ENCODE measurements at regions not wholly inside any gene's neighbourhood (a gene's known extent, or its start where the extent isn't known, plus 50 kb on each side); places are given as distances from the start of the nearest gene placed in this dataset.
A peak's percentile ranks its signal among the peaks of the same experiment; 100 is the strongest.
"Not testable (repeated sequence)": the region's sequence is repeated elsewhere in the genome, so short reads cannot be mapped to it uniquely, and the experiment has no call there.

DNA sequence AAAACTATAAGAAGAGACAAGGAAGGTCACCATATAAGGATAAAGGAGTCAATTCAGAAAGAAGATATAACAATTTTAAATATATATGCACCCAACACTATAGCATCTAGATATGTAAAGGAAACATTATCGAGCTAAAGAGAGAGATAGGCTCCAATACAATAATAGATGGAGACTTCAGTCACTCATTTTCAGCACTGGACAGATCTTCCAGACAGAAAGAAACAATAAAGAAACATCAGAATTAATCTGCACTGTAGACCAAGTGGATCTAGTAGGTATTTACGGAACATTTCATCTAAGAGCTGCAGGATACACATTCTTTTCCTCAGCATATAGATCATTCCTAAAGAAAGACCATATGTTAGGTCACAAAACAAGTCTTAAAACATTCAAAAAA is 463.5 kb downstream of the KCTD16 start:
- TF ChIP-seq POLR2A (IDR thresholded peaks at IDR 0.05) (no peak), EP300 (IDR thresholded peaks at IDR 0.05) (no peak), POLR2AphosphoS5 (IDR thresholded peaks at IDR 0.05) (no peak), CTCF (IDR thresholded peaks at IDR 0.05) (no peak)
- intact Hi-C loops (cut with DNase I; ENCODE audit: low total_unique reads): no loop called here
- Histone ChIP-seq H3K36me3 (no peaks in the 10 kb centered on the region), H3K4me1 (no peaks in the 10 kb centered on the region), H3K4me3 (no peak overlapping the region), H3K27me3 (no peaks in the 10 kb centered on the region), H3K9me3 (peaks cover 0 to 70% (median 61%) of the 10 kb centered on the region in 4 donors), H3K27ac (no peak overlapping the region)
- WGBS, 5 donors: 84 to 93% (median 87%) methylated on average over 2 of the region's 2 CpGs
- no peak for DNase-seq

DNA sequence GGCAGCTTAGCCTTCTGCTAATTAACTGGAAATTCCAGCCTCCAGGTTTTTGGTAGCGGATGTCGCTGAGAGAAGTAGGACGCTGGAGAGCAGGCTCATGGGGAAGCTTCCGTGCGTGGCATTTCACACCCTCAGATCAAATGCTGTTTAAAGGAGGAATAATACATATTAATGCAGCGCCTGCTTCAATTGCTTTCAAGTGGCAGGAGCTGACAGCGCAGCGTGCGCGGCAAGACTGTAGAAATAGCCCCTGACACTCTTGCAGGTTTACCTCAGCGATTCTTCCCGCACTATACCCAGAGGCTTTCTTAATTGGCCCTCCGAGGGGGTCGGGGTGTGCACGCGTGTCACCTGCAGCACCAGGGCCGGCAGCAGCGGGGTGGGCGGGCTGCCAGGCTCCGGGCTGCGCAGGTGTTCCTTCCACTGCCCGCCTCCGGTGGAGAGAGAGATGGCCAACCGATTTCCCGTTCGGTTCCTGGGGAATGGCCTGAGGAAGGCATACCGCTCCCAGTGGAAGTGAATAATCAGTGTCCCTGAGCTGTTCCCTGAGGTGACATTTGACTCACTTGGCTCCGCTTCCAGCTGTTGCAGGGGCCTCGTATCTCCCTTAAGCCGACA is 427.9 kb downstream of the KCTD16 start:
- no peak overlapping the region for H3K27ac ChIP-seq

GRCh38 chr5:144596517-144596916 is 425.8 kb downstream of the KCTD16 start:
- TF ChIP-seq POLR2A (IDR thresholded peaks at IDR 0.05) (no peak), CTCF (IDR thresholded peaks at IDR 0.05) (no peak), EP300 (IDR thresholded peaks at IDR 0.05) (no peak), POLR2AphosphoS5 (IDR thresholded peaks at IDR 0.05) (no peak)
- Histone ChIP-seq H3K4me1 (peaks cover 0 to 8% (median 3%) of the 10 kb centered on the region in 4 donors), H3K27me3 (no peaks in the 10 kb centered on the region), H3K9me3 (peaks cover 0 to 8% (median 0%) of the 10 kb centered on the region in 4 donors), H3K27ac (no peak overlapping the region), H3K36me3 (no peaks in the 10 kb centered on the region), H3K4me3 (no peak overlapping the region)
- intact Hi-C loops (cut with DNase I; ENCODE audit: low total_unique reads): no loop called here
- 78 to 90% (median 89%) methylated on average over 2 of the region's 2 CpGs for WGBS, 5 donors
- DNase-seq: no peak

More for the DNA sequence above, 427.9 kb downstream of the KCTD16 start:
- intact Hi-C loops (cut with DNase I; ENCODE audit: low total_unique reads): no loop called here
- DNase-seq: peak; percentile 44 to 64
- Histone ChIP-seq H3K9me3 (peaks cover 0 to 8% (median 1%) of the 10 kb centered on the region in 4 donors), H3K4me3 (peak overlapping the region; percentile 0 to 36 (median 30)), H3K36me3 (no peaks in the 10 kb centered on the region), H3K27me3 (no peaks in the 10 kb centered on the region), H3K4me1 (peaks cover 0 to 8% (median 3%) of the 10 kb centered on the region in 4 donors)
- 6 to 23% (median 17%) methylated on average over 16 to 30 of the region's 30 CpGs for WGBS, 5 donors
- TF ChIP-seq EP300 (IDR thresholded peaks at IDR 0.05): no peak
- no peak for TF ChIP-seq POLR2AphosphoS5 (IDR thresholded peaks at IDR 0.05)

DNA sequence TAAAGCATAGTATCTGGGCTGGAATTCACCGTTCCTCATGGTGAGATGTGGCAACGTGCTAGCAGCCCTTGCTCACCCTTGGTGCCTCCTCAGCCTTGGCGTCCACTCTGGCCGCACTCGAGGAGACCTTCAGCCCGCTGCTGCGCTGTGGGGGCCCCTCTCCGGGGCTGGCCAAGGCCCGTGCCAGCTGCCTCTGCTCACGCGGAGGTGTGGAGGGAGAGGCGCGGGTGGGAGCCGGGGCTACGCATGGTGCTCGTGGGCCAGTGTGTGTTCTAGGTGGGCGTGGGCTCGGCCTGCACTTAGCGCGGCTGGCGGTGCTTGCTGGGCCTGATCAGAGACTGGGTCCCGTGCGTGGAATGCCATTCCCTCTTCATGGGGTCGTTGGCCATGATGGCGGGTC is 424.2 kb downstream of the KCTD16 start:
- H3K4me1 ChIP-seq: peaks cover 0 to 8% (median 3%) of the 10 kb centered on the region in 4 donors
- TF ChIP-seq POLR2A (IDR thresholded peaks at IDR 0.05): no peak
- no peak for TF ChIP-seq CTCF (IDR thresholded peaks at IDR 0.05)
- TF ChIP-seq POLR2AphosphoS5 (IDR thresholded peaks at IDR 0.05): no peak
- TF ChIP-seq EP300 (IDR thresholded peaks at IDR 0.05): no peak
- no peaks in the 10 kb centered on the region for H3K36me3 ChIP-seq
- H3K4me3 ChIP-seq: no peak overlapping the region
- 91 to 96% (median 95%) methylated on average over 24 to 25 of the region's 25 CpGs for WGBS, 5 donors
- DNase-seq: no peak
- peaks cover 0 to 8% (median 0%) of the 10 kb centered on the region in 4 donors for H3K9me3 ChIP-seq
- no peaks in the 10 kb centered on the region for H3K27me3 ChIP-seq
- intact Hi-C loops (cut with DNase I; ENCODE audit: low total_unique reads): no loop called here
- no peak overlapping the region for H3K27ac ChIP-seq

GRCh38 chr5:144594234-144594633 is 423.6 kb downstream of the KCTD16 start:
- H3K4me3 ChIP-seq; H3K36me3 ChIP-seq; H3K9me3 ChIP-seq; intact Hi-C loops (cut with DNase I; ENCODE audit: low total_unique reads); H3K4me1 ChIP-seq; H3K27ac ChIP-seq; DNase-seq; H3K27me3 ChIP-seq: not testable (repeated sequence)
- 32 to 64% (median 39%) methylated on average over 2 to 4 of the region's 4 CpGs for WGBS, 5 donors

Data from stomach (tissue), 8 donors.